ENCODE measurements at regions not wholly inside any gene's neighbourhood (a gene's known extent, or its start where the extent isn't known, plus 50 kb on each side); places are given as distances from the start of the nearest gene placed in this dataset.

DNA sequence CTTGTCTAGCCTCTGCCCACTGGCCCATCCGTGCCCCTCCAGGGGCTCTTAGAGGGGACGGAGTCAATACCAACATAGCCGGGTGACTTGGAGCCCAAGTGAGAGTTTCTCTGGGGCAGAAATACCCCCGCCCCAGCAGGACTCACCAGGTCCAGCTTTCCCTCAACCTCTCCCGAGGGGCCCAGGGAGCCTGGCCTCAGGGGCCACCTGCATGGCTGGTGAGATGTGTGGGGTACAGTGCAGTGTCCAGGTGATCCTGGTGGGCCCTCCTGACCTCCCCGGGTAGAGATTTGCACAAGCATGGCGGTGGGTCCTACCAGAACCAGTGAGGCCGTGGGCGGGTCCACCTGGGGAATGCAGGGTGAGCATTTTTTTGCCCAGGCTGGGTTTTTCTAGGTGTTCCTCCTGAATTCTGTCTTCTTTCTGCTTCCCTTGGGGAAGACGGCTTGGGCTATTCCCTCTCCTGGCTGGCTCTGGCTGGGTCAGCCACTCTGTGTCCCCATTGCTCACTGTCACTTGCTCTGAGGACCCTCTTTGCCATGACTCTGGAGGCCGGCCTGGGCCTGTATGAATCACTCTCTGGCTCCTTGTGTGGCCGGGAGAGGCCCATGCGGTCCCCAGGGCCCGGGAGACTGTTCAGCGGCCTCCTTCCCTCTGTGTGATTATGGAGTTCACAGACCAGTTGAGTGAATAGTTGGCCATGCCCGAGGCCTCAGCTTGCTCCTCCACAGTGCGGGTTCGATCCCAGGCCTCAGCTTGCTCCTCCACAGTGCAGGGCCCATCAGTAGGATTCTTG is 71.0 kb upstream of the NKX1-1 start:
- WGBS, 5 donors: 85 to 92% (median 88%) methylated on average over 15 to 18 of the region's 18 CpGs
- Histone ChIP-seq H3K9me3 (peaks cover 2 to 32% (median 31%) of the 10 kb centered on the region in 4 donors), H3K36me3 (no peaks in the 10 kb centered on the region), H3K27me3 (peaks cover 0 to 54% (median 19%) of the 10 kb centered on the region in 3 donors), H3K4me3 (no peak overlapping the region), H3K4me1 (peaks cover under 1 to 3% (median 2%) of the 10 kb centered on the region in 4 donors), H3K27ac (no peak overlapping the region)
- TF ChIP-seq, protein P1, sequence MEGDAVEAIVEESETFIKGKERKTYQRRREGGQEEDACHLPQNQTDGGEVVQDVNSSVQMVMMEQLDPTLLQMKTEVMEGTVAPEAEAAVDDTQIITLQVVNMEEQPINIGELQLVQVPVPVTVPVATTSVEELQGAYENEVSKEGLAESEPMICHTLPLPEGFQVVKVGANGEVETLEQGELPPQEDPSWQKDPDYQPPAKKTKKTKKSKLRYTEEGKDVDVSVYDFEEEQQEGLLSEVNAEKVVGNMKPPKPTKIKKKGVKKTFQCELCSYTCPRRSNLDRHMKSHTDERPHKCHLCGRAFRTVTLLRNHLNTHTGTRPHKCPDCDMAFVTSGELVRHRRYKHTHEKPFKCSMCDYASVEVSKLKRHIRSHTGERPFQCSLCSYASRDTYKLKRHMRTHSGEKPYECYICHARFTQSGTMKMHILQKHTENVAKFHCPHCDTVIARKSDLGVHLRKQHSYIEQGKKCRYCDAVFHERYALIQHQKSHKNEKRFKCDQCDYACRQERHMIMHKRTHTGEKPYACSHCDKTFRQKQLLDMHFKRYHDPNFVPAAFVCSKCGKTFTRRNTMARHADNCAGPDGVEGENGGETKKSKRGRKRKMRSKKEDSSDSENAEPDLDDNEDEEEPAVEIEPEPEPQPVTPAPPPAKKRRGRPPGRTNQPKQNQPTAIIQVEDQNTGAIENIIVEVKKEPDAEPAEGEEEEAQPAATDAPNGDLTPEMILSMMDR (IDR thresholded peaks at IDR 0.05): no peak
- no peak for DNase-seq
- intact Hi-C loops (cut with DNase I; ENCODE audit: low total_unique reads): no loop called here

DNA sequence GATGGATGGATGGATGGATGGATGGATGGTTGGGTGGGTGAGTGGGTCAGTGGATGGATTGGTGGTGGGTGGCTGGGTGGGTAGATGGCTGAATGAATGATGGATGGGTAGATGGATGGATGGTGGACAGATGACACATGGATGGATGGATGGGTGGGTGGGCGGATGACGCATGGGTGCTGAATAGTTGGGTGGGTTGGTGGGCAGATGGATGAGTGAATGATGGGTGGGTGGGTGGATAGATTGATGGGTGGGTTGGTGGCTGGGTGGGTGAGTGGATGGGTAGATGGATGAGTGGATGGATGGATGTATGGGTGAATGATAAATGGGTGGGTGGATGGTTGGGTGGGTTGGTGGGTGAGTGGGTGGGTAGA is 69.9 kb upstream of the NKX1-1 start:
- H3K27ac ChIP-seq: no peak overlapping the region
- TF ChIP-seq, protein P1 (IDR thresholded peaks at IDR 0.05): no peak
- no peak for TF ChIP-seq POLR2A (IDR thresholded peaks at IDR 0.05)
- TF ChIP-seq POLR2AphosphoS5 (IDR thresholded peaks at IDR 0.05): no peak
- no peak for TF ChIP-seq EP300 (IDR thresholded peaks at IDR 0.05)
- H3K9me3 ChIP-seq: peaks cover 2 to 21% (median 20%) of the 10 kb centered on the region in 4 donors
- WGBS, 5 donors: 93 to 100% (median 97%) methylated on average over 2 of the region's 2 CpGs
- no peak for DNase-seq
- no peak overlapping the region for H3K4me3 ChIP-seq
- peaks cover 6 to 65% (median 30%) of the 10 kb centered on the region in 3 donors for H3K27me3 ChIP-seq
- no peaks in the 10 kb centered on the region for H3K36me3 ChIP-seq
- intact Hi-C loops (cut with DNase I; ENCODE audit: low total_unique reads): no loop called here
- H3K4me1 ChIP-seq: peaks cover 6 to 14% (median 10%) of the 10 kb centered on the region in 4 donors

DNA sequence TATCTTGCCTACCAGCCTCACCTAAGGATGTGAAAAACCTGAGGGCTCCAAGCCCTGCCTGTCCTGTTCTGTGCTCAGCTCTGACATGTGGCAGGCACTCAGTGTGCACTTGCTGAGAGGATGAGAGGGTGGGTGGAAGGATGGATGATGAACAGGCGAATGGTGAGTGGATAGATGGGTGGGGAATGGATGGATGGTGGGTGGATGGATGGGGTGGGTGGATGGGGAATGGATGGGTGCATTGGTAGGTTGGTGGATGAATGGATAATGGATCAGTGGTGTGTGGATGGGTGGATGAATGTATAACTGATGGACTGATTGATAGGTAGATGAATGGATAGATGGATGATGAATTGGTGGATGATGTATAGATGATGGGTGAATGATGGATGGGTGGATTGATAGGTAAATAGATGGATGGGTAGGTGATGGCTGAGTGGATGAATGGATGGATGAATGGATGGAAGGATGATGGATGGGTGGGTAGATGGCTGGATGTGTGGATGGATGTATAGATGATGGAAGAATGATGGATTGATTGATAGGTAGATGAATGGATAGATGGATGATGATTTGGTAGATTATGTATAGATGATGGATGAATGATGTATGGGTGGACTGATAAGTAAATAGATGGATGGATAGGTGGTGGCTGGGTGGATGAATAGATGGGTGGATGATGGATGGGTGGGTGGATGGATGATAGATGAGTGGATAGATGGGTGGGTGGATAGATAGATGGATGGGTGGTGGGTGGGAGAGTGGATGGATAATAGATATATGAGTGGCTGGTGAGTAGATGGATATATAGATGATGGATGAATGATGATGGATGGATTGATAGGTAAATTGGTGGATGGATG is 69.3 kb upstream of the NKX1-1 start:
- Histone ChIP-seq H3K27ac (no peak overlapping the region), H3K36me3 (no peaks in the 10 kb centered on the region), H3K27me3 (peaks cover 6 to 67% (median 36%) of the 10 kb centered on the region in 3 donors), H3K4me1 (peaks cover 6 to 14% (median 10%) of the 10 kb centered on the region in 4 donors), H3K9me3 (peaks cover under 1 to 15% (median 14%) of the 10 kb centered on the region in 4 donors), H3K4me3 (no peak overlapping the region)
- DNase-seq: no peak
- intact Hi-C loops (cut with DNase I; ENCODE audit: low total_unique reads): no loop called here
- WGBS, 5 donors: 43 to 84% (median 69%) methylated on average over 1 of the region's 1 CpG
- no peak for TF ChIP-seq EP300 (IDR thresholded peaks at IDR 0.05)
- no peak for TF ChIP-seq POLR2AphosphoS5 (IDR thresholded peaks at IDR 0.05)
- TF ChIP-seq POLR2A (IDR thresholded peaks at IDR 0.05): no peak
- TF ChIP-seq, protein P1 (IDR thresholded peaks at IDR 0.05): no peak

Measured in stomach (tissue), 8 donors.